Kidney (tissue), 13 donors: ENCODE measurements at regions not wholly inside any gene's neighbourhood (a gene's known extent, or its start where the extent isn't known, plus 50 kb on each side); places are given as distances from the start of the nearest gene placed in this dataset.

ENCODE experiments used
- DNase-seq, 5 donors: peaks; one replicate each; pipeline ENCODE4 v3.0.0-alpha.2; 2013 to 2020
- FAIRE-seq: peaks from 2 replicates; lab custom pipeline; 2012; peaks lifted over from hg19 to GRCh38; lab: Jason Lieb, UNC
- H3K27ac ChIP-seq, 2 donors: one replicate each; pipeline ENCODE4 v1.7.0; 2013; ENCODE audit warnings: low read depth in 2 of 2, low read length in 2 of 2, inconsistent platforms in 1 of 2
- H3K27me3 ChIP-seq: one replicate; pipeline ENCODE4 v1.7.1; 2013; ENCODE audit warnings: low read length, inconsistent platforms; ENCODE audit not compliant: control insufficient read depth, insufficient read depth
- H3K36me3 ChIP-seq, 3 donors: one replicate each; pipeline versions ENCODE4 v1.7.0 to v1.7.1; 2013; ENCODE audit warnings: low read length in 3 of 3, control low read depth in 1 of 3, inconsistent platforms in 1 of 3; ENCODE audit not compliant: insufficient read depth in 3 of 3, control insufficient read depth in 2 of 3
- H3K4me1 ChIP-seq, 3 donors: one replicate each; pipeline versions ENCODE4 v1.7.0 to v1.7.1; 2013; ENCODE audit warnings: low read length in 3 of 3, inconsistent platforms in 1 of 3, low read depth in 1 of 3; ENCODE audit not compliant: control insufficient read depth in 2 of 3, insufficient read depth in 2 of 3
- H3K4me3 ChIP-seq, 3 donors: one replicate each; pipeline versions ENCODE4 v1.7.0 to v1.8.1; 2013; ENCODE audit warnings: low read length in 3 of 3, control low read depth in 1 of 3, inconsistent platforms in 1 of 3
- H3K9ac ChIP-seq, 3 donors: one replicate each; pipeline versions ENCODE4 v1.7.0 to v1.7.1; 2013; ENCODE audit warnings: low read length in 3 of 3, control low read depth in 1 of 3, inconsistent platforms in 1 of 3
- H3K9me3 ChIP-seq, 3 donors: one replicate each; pipeline versions ENCODE4 v1.7.0 to v1.7.1; 2013; ENCODE audit warnings: low read length in 3 of 3, control low read depth in 1 of 3, inconsistent platforms in 1 of 3; ENCODE audit not compliant: control insufficient read depth in 2 of 3, insufficient read depth in 1 of 3
- CTCF ChIP-seq: IDR thresholded peaks from 3 replicates; pipeline ENCODE4 v1.5.1; 2012; ENCODE audit warnings: mild to moderate bottlenecking, moderate library complexity, borderline replicate concordance; ENCODE audit not compliant: insufficient read depth; ENCODE audit errors: extremely low read depth
- intact Hi-C: fragments of 100-400 bp; cut with DNase I; formaldehyde crosslinking; loops from one replicate; pipeline ENCODE4 v1.11.1; 2022
- donor health status: control.
- donor health status: control.
- donor health status: control.
- donor health status: control.
- donor health status: control.
- donor health status: DM: yes; HTN: yes; CAD: no.
- donor health status: Normal renal cell carcinoma (clear cell type).

- TF ChIP-seq CTCF = no peak
- no peak overlapping the region for H3K9ac ChIP-seq
- H3K27me3 ChIP-seq = no peaks in the 10 kb centered on the region
- no peaks in the 10 kb centered on the region for H3K4me1 ChIP-seq
- no peak overlapping the region for H3K27ac ChIP-seq
- intact Hi-C loops = no loop called here
- H3K36me3 ChIP-seq = no peaks in the 10 kb centered on the region
- H3K9me3 ChIP-seq = no peaks in the 10 kb centered on the region
- DNase-seq (peak in 3 of 5 donors; percentile 11 to 52 (median 20)), FAIRE-seq (no peak)
- H3K4me3 ChIP-seq = no peak overlapping the region
These were observed 90.6 kb upstream of the PPP2R2D start for GRCh38 chr10:131810036-131810804.

GRCh38 chr10:131810805-131811629 is 89.8 kb upstream of the PPP2R2D start:
- no peaks in the 10 kb centered on the region for H3K36me3 ChIP-seq
- no peaks in the 10 kb centered on the region for H3K27me3 ChIP-seq
- H3K9me3 ChIP-seq = no peaks in the 10 kb centered on the region
- intact Hi-C loops = no loop called here
- H3K4me3 ChIP-seq = no peak overlapping the region
- DNase-seq = peak in 2 of 5 donors; percentile 4 to 41
- no peak overlapping the region for H3K9ac ChIP-seq
- no peaks in the 10 kb centered on the region for H3K4me1 ChIP-seq
- no peak overlapping the region for H3K27ac ChIP-seq
- FAIRE-seq = no peak
- no peak for TF ChIP-seq CTCF

- no peaks in the 10 kb centered on the region for H3K36me3 ChIP-seq
- no peak overlapping the region for H3K9ac ChIP-seq
- no peak overlapping the region for H3K4me3 ChIP-seq
- FAIRE-seq (no peak), DNase-seq (peak in 1 of 5 donors; percentile 23)
- TF ChIP-seq CTCF = no peak
- no peaks in the 10 kb centered on the region for H3K27me3 ChIP-seq
- no peak overlapping the region for H3K27ac ChIP-seq
- H3K4me1 ChIP-seq = no peaks in the 10 kb centered on the region
- no peaks in the 10 kb centered on the region for H3K9me3 ChIP-seq
- intact Hi-C loops = no loop called here
These were observed 89.0 kb upstream of the PPP2R2D start for GRCh38 chr10:131811630-131812403.
